ENCODE measurements at regions not wholly inside any gene's neighbourhood (a gene's known extent, or its start where the extent isn't known, plus 50 kb on each side); places are given as distances from the start of the nearest gene placed in this dataset.

DNA sequence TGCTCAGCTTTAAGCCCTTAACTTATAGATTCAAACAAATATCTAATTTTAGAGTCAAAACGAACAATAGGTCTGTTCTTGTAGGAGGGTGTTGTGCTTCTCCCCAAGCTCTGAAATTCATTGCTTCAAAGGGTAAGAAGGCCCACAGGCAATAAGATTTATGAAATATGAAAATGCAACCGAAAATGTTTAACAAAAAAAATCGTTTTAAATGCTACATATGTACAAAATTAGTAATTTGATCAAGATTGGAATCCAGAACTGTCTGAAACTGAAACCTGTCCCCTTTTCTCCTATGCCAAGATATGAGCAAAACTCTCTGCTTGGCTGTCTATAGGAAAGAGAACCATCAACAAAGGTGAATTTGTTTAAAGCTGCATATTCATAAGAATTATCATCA, 534.3 kb downstream of the PLPP3 start:
- Mint-ChIP-seq H3K27me3 (peaks cover 32% of the 10 kb centered on the region), H3K27ac (no peak overlapping the region), H3K9me3 (no peaks in the 10 kb centered on the region), H3K4me3 (no peak overlapping the region), H3K4me1 (ENCODE audit: unreplicated experiment) (no peaks in the 10 kb centered on the region), H3K36me3 (no peaks in the 10 kb centered on the region)
- no peak for DNase-seq (ENCODE audit: extremely low spot score, unreplicated experiment)
- TF ChIP-seq CTCF (conservative IDR thresholded peaks at IDR 0.05), result no peak

DNA sequence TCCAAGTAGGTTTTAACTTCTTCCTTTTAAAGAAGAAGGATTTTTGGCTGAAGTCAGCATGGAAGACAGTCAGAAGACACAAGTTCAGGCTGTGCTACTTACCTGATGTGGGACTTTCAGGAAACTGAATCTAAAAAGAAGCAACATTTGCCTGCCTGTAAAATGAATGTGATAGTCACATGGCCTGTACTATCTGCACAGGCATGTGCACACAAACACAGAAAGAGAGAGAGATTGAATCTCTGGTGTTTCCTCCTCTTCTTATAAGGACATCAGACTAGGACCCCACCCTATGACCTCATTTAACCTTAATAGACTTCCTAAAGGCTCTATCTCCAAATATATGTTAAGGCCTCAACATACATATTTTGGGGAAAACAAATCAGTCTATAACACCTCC, 542.9 kb downstream of the PLPP3 start:
- no peak for TF ChIP-seq CTCF (conservative IDR thresholded peaks at IDR 0.05)
- H3K27me3 Mint-ChIP-seq, result peaks cover 27% of the 10 kb centered on the region
- H3K36me3 Mint-ChIP-seq, result peaks cover 8% of the 10 kb centered on the region
- H3K4me3 Mint-ChIP-seq, result no peak overlapping the region
- DNase-seq (ENCODE audit: extremely low spot score, unreplicated experiment), result no peak
- H3K4me1 Mint-ChIP-seq (ENCODE audit: unreplicated experiment), result peaks cover 25% of the 10 kb centered on the region
- peaks cover 18% of the 10 kb centered on the region for H3K9me3 Mint-ChIP-seq
- H3K27ac Mint-ChIP-seq, result no peak overlapping the region

DNA sequence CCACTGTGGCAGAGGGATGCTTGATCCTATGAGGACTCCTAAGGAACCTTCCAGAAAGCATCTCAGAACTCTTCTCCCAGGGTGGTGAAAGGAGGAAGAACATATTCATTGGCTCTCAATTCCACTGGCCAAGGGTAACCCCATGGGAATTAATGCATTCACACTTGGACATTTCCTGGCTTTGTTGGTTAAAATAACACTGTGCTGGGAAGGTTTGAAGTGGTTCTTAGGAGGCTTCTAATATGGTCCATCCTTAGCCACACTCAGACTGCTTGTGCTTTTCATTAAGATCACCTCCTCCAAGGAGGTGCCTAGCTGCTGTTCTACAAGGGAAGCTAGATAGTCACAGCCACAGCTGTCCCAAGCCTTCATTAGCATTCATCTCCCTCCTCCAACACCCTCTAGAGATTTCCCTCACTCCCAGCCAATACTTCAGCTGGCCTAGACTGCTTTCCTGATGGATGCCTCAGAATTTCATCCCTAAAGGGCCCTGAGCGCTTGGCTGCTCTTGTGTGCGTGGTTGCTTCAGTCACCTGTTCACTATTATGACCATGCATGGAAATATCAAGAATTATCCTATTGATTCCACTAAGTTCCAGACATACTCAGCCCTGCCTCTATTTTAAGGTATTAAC, 544.4 kb downstream of the PLPP3 start:
- no peak overlapping the region for H3K27ac Mint-ChIP-seq
- H3K4me1 Mint-ChIP-seq (ENCODE audit: unreplicated experiment), result peaks cover 25% of the 10 kb centered on the region
- no peak overlapping the region for H3K4me3 Mint-ChIP-seq
- no peak for TF ChIP-seq CTCF (conservative IDR thresholded peaks at IDR 0.05)
- H3K36me3 Mint-ChIP-seq, result peaks cover 8% of the 10 kb centered on the region
- H3K9me3 Mint-ChIP-seq, result peaks cover 18% of the 10 kb centered on the region
- H3K27me3 Mint-ChIP-seq, result peaks cover 23% of the 10 kb centered on the region
- DNase-seq (ENCODE audit: extremely low spot score, unreplicated experiment), result no peak

- peaks cover 25% of the 10 kb centered on the region for H3K4me1 Mint-ChIP-seq (ENCODE audit: unreplicated experiment)
- TF ChIP-seq CTCF (conservative IDR thresholded peaks at IDR 0.05), result no peak
- H3K27ac Mint-ChIP-seq, result no peak overlapping the region
- H3K4me3 Mint-ChIP-seq, result no peak overlapping the region
- no peak for DNase-seq (ENCODE audit: extremely low spot score, unreplicated experiment)
- H3K27me3 Mint-ChIP-seq, result peaks cover 18% of the 10 kb centered on the region
- H3K9me3 Mint-ChIP-seq, result peaks cover 21% of the 10 kb centered on the region
- H3K36me3 Mint-ChIP-seq, result peaks cover 8% of the 10 kb centered on the region
These were observed 545.1 kb downstream of the PLPP3 start for GRCh38 chr1:56034222-56034621.

- Mint-ChIP-seq H3K4me1 (ENCODE audit: unreplicated experiment) (peaks cover 25% of the 10 kb centered on the region), H3K27me3 (peaks cover 11% of the 10 kb centered on the region), H3K9me3 (peaks cover 15% of the 10 kb centered on the region), H3K4me3 (no peak overlapping the region), H3K27ac (no peak overlapping the region), H3K36me3 (peaks cover 6% of the 10 kb centered on the region)
- no peak for TF ChIP-seq CTCF (conservative IDR thresholded peaks at IDR 0.05)
- DNase-seq (ENCODE audit: extremely low spot score, unreplicated experiment), result no peak
These were observed 545.9 kb downstream of the PLPP3 start for GRCh38 chr1:56033321-56034037.
